NCI-H1930 (cell line): ENCODE measurements at regions not wholly inside any gene's neighbourhood (a gene's known extent, or its start where the extent isn't known, plus 50 kb on each side); places are given as distances from the start of the nearest gene placed in this dataset.
"Not testable (repeated sequence)": the region's sequence is repeated elsewhere in the genome, so short reads cannot be mapped to it uniquely, and the experiment has no call there.

ENCODE experiments used
- DNase-seq, 2 experiments: peaks; one replicate each; lab custom pipeline; 2025; lab: John Stamatoyannopoulos, UW

DNA sequence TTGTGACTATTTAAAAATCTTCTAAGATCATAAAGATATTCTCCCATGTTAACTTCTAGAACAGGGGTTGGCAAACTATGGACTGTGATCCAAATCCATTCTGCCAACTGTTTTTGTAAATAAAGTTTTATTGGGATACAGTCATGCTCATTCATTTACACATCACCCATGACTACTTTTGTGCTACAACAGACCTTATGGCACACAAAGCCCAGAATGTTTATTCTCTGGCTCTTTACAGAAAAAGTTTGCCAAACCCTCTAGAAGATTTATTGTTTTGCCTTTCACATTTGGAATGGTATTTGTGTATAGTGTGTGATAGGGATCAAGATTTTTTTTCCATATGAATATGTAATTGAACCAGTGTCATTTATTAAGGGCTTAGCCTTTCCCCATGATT is 341.7 kb downstream of the CD83 start:
- no peak for DNase-seq

DNA sequence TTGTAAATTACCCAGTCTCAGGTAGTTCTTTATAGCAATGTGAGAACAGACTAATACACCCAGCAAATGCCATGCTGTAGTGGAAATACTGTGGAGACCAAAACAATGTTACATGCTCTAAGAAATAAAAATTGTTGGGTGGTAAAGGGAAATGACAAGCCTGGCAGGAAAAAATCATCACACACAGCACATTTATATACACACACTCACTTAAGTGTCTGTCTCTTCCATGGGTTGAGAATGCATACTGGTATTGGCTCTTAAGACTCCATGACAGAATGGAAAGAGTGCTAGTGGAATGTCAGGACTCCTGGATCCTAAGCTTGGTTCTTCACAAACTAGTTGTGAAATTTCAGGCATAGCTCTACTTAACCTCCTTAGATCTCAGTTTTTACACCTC is 343.0 kb downstream of the CD83 start:
- DNase-seq = no peak

DNA sequence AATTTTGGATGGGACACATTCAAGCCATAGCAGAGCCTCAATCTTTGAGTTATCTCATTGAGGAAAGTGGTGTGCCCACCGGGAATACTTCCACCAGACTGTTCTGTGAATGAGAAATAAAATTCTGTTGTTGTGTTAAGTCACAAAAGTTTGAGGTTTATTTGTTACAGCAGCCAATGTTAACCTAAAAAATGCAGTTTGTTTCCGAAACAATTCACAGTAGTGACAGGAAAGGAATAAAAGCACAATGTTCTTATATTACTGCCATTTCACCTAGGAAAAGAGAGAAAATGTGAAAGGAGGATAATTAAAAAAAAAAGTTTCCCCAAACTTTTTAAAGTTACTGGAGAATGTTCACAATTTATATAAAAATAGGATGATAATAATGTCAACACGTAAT is 344.6 kb downstream of the CD83 start:
- DNase-seq = no peak

DNA sequence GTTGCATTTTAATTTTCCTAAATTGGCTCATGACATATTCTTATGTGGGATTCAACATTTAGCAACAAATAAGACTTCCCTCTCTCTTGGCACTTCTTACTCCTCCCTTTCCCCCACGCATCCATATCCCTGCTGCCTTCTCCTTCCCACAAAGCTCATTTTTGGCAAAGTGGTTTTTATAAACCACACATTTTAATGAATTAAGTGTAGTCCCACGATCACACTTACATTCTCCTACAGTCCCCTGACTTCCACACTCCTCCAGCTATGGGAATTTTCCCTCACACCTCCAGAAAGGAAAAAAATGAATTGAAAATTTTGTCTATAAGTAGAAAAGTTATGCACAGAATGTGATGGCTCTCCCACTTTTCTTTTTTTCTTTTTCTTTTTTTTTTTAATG is 345.0 kb downstream of the CD83 start:
- no peak for DNase-seq

DNA sequence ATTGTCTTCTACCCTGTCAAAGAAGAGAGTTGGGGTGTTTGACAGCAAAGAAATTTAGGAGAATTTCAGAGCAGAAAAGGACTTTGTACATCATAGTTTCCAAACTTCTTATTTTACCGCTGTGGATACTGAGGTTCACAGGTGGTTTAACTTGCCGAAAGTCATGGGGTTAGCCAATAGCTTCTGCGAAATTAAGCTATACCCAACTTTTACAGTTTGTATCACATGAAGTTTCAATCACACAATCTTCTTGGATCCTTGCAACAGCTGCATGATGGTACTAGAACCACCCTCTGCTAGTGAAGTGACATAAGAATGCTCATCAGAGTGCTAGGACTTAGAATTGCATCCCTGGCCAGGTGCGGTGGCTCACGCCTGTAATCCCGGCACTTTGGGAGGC is 345.5 kb downstream of the CD83 start:
- no peak for DNase-seq

DNA sequence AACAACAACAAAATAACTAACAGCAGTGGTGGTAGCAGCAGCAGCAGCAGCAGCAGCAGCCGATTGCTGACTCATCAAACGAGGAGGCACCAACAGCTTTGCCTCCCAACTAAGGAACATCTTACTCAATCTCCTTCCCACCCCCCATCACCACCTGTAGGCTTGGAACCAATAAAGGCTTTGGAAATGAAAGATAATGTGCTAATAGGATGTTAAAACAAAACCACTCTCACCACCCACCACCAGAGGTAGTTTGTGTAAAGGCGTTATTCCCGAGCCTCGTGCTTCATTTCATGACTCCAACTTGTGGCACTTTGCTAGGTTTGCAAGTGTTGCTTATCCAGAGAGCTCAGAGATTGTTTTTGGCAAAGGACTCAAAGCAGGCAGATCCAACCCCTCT is 346.5 kb downstream of the CD83 start:
- DNase-seq = no peak

DNA sequence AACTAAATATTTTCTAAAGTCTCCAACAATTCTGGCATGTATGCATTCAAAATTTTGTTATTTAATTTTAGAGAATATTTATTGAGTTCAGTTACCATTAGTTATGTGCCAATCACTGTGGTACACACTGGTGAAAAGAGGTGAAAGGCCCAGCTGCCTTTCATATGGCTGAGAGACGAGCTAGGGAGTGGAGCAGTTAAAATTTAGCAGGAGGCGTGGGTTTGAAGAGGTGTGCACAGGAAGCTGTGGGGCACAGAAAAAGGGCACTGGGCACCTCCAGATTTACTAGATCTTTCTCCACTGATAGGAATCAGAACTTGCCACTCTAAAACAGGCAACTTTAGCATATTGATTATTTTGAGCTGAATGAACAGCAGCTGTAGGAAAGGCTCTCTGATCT is 347.1 kb downstream of the CD83 start:
- DNase-seq = no peak

DNA sequence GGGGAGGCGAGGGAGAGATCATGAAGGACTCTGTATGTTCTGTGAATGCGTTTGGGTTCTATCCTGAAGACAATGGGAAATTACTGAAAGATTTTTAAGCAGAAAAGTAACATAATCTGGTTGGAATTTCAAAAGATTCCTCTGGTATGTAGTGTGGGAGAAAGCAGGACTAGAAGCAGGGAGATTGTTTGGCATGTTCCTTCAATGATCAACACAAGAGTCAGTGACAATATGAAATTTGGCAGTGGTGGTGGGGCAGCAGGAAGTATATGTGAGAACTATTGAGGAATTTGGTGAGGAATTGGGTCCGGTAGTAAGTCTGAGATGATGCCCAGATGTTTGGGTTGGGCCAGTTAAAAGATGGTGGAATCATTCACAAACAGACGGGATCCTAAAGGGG is 348.7 kb downstream of the CD83 start:
- no peak for DNase-seq

DNA sequence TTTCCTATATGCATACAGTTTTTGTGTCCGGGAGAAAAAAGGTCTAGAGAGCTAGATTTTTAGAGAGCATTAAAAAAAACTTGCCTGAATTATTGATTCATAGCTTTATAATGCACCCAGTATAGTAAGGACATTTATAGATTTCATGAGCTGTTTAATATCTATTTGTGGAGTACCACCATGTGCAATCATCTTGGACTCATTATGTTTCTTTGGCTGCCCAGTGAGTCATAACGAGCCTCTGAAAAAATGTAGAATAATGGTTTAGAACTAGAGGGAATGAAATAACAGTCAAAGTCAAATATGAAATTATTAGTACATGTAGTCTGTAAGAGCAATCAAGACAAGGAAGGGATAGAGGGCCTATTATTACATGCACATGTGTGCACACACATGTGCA is 350.0 kb downstream of the CD83 start:
- DNase-seq = no peak

DNA sequence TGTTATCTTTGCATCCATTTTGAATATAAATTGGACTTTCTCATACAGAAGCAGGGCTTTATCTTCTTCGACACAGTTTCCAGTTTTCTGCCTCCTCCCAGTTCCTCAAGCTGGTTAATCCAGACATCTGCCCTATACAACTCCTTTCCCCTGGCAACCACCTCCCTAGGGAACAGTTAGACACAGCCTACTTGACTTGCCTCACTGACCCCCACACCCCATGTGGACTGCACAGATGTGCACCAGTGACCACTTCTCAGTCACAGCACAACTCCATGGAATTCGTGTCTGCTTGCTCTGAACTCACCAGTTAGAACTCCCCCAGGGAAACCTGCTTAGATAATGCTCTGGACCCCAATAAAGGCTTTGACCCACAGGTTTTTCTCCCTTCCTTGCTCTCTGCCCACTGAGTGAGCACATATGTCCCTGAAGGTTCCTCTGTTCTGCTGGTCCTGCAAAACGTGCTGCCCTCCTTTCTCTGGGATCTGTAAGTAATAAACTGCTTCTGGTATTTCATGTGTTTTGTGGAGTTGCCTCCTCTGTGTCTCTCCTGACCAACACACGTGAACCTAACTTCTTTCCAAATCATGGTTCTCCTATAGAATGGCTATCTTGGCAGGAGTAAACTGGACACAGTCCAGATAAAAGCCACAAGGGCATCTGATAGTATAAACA is 351.2 kb downstream of the CD83 start:
- no peak for DNase-seq

DNA sequence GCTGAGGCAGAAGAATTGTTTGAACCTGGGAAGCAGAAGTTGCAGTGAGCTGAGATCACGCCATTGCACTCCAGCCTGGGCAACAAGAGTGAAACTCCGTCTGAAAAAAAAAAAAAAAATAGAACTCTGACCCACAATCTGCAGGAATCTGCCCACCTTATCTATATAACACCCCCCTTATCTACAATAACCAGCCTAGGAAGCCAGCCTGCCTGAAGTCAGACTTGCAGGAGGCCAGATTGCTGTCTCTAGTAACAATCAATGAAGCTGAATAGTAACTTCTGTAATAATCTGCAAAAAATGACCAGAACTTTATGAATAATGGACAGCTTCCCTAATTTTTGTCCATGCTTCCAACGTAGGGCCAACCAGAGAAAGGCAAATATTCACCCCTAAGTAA is 352.5 kb downstream of the CD83 start:
- DNase-seq = no peak

DNA sequence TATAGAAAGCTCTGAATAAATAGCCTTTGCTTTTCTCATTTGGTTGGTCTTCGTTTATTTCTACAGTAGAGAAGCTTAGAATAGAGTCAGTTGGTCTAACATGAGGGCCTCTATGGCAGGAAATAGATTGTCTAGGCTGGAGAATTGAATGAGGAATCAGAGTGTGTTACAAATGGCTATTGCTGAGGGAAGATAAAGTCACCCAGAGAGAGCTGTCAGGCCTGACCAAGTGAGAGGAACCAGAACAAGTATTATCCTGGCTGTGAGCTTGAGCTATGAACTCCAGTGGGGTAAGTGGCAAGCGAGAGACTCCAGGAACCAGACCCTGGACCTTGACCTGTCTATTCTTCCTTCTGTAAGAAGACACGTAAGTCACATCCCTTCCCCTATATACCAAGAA is 353.1 kb downstream of the CD83 start:
- DNase-seq = no peak

DNA sequence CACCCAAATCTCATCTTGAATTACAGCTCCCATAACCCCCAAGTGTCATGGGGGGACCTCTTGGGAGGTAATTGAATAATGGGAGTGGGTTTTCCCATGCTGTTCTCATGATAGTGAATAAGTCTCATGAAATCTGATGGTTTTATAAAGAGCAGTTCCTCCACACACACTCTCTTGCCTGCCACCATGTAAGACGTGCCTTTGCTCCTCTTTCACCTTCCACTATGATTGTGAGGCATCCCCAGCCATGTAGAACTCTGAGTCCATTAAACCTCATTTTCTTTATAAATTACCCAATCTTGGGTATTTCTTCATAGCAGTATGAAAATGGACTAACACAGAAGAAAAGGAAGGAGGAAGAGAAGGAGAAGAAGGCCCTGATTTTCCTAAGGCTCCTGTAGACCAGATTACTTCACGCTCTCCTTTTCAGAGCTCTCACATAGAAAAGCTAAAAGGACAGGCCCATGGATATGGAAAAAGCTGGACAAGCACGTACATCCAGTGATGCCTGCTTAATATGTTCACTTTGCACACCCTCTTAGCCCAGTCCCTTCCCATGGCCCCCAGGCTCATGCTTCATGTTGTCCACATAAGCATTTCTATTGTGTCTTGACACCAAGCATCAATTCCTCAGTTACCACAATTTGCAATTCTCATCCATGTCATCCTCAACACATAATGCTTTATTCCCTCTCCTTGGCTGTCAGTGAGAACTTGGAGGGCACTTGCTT is 354.8 kb downstream of the CD83 start:
- DNase-seq = no peak

DNA sequence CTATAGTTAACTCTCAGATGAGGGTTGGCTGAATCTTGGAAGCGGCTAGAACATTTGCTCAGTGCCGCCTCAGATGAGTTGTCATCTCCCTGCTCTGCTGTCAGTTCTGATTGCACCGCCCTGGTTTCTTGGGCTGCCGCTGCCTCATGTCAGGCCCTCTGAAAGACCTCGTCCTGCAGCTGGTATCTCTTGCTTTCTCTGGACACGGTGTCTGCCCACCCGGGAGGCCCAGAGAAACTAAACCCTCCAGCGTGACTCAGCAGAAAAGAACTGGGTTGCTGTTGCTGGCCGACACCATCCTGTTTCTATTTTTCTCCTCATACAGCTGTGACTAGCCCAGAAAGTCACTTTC is 355.4 kb downstream of the CD83 start:
- no peak for DNase-seq

DNA sequence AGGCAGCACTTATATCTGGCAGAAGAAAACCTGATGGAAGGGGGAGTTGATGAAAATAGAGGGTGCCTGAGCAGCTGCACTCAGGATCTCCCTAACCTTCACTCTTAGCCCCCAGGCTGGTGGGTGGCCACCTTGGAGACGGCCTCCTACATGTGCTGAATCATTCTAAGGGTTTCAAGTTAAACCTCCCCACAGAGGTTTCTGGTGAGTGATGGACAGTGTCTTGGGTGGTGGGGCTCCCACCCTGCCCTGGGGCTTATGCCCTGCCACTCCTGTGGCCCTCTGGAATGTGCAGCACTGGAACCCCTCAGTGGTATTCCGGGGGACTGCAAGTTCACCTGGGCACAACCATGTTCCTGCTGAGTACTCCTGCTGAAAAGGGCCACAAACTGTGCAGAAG is 357.2 kb downstream of the CD83 start:
- DNase-seq = no peak

DNA sequence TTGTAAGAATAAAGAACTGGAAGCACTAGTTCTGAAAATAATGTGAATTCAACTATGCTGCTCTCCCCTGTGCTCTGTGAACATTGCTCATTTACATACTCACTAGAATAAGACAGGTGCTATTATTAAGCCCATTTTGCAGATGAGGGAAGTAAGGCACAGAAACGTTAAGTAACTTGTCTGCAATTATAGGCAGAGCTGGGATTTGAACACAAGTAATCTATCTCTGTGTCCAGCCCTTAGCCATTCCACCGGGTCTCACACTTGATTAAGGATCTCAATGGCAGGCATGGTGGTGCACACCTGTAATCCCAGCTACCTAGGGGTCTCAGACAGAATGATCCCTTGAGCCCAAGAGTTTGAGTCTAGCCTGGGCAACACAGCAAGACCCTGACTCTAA is 357.7 kb downstream of the CD83 start:
- no peak for DNase-seq

DNA sequence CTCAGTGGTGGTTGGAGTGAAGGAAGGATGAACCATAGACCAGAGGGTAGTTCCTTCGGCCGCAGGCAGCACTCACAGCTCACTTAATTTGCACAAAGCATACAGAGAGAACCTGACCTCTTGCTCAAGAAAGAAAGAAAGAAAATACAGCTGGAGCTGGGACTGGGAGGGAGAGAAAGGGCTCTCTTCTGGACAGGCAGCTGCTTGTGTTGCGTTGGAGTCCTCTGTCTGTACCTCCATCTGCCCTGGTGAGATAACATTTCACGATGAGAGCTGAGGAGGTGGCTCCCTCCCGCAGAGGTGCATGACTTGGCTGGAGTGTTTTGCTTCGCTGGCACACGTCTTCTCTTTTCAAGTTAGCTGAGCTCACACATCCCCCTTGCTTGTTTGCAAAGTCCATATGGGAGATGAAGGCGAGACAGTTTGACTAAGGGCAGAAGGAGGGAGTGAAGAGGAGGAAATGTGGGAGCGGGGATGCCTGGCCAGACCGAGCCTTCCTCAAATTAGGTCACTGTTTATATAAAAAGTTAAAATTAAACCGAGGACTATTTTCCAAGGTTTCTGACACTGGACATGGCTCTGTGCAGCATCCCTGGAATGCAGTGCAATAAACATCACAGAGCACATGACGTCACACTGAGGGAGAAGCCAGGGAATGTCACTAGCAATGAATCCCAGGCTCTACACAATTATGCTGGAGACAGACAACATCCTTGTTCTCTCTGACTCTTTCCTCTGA is 359.4 kb downstream of the CD83 start:
- no peak for DNase-seq

DNA sequence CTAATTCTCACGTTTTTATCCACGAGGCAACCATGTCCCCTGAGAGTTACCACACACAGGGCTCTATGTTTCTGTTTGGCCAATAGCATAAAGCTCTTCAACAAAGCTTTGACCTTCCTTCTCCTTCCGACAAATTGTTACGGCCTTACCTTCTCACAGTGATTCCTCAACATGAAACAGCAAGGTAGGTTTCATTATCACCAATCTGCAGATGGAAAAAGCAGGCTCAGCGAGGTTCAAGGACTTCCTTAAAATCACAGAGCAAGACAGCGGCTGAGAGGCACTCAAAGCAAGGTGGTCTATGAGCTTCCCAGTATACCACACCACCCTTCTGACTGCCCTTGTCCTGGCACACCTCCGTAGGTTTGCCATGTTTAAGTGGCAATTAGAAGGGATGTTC is 360.0 kb downstream of the CD83 start:
- no peak for DNase-seq

DNA sequence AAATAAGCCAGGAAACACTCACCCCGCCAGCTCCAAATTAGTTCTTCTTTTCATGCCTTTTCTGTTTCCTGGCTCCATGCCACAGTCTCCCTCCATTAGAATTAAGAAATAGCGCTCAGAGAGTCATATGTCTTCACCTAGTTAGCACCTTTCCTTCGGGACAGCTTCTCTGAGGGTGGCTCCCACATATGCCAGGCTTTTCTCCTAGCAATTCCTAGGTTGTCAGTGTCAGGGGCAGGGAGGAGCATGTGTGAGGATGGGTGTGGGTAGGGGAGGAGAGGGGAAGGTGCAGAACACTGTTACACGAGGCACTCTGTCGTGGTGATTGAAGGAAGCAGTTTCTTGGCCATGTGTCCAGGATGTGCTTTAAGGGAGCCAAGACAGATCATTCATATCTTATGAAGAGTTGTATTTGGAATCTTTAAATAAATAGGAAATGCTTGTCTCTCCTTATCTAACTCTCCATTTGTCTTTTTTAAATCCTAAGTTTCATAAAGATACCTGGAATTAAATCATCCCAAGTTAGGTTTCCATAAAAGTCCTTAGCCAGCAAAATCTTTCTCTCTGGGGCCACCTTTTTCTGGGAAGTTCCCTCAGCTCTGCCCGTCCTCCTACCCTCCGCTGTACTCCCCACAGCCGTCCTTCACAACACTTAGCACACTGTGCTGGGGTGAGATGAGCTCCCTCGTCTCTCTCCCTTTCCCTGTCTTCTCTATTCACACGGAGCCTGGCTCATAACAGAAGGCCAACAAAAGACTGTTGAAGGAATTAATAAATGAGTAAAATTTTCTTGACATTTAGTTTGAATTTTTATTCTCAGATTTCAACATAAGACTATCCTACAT is 361.0 kb downstream of the CD83 start:
- DNase-seq = no peak

DNA sequence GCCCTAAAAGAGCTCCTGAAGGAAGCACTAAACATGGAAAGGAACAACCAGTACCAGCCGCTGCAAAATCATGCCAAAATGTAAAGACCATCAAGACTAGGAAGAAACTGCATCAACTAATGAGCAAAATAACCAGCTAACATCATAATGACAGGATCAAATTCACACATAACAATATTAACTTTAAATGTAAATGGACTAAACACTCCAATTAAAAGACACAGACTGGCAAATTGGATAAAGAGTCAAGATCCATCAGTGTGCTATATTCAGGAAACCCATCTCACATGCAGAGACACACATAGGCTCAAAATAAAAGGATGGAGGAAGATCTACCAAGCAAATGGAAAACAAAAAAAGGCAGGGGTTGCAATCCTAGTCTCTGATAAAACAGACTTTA is 364.4 kb downstream of the CD83 start:
- not testable (repeated sequence) for DNase-seq

DNA sequence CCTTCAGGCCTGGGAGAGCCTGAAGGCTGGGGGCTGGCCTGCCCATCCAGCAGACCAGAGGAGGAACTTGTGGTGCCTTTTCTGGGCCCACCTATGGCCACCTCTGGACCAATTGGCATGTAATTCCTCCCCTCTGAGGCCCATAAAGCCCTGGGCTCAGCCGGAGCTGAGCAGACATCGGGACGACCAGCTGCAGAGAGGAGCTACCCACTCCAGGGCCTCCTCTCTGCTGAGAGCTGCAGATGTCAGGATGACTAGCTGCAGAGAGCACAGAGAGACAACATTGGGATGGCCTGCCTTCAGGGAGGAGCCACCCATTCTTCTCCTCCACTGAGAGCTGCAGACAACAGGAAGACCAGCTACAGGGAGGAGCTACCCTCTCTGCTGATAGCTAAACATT is 370.1 kb downstream of the CD83 start:
- no peak for DNase-seq

DNA sequence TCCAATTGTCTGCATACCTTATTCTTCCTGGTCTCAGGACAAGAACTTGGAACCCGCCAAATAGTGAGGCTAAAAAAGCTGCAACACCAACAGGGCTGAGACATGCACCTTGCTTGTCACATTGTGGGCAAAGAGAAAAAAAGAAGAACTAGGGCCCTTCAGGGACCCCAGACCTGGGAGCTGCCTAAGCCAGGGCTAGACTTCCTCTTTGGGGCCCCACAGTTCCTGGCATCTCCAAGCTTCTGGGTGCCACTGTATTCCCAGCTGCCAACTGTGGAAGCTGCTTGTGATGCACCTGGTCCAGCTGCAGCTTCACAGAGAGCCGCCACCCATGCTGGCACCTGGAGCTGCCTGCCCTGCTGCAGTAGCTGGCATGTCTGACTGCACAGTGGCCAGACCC is 370.6 kb downstream of the CD83 start:
- DNase-seq = no peak

DNA sequence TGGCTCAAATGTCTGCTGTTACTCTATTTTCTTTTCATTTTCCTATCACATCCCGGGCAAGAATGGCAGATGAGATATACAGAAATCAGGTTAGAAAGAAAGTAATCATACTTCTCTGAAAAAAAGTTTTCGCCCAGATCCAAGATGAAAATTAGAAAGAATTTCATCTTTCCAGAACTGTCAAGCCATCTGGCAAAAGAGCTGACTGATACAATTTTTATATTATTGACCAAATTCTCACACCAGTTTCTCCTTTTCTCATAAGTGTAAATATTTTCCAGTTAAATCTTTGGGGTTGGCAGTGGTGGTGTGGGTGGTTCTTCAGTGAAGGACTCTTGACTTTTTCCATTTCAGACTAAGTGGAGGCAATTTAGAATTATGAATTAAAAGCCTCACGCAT is 371.9 kb downstream of the CD83 start:
- no peak for DNase-seq
